HG02798 (cell line): ENCODE measurements at regions not wholly inside any gene's neighbourhood (a gene's known extent, or its start where the extent isn't known, plus 50 kb on each side); places are given as distances from the start of the nearest gene placed in this dataset.
"Not testable (repeated sequence)": the region's sequence is repeated elsewhere in the genome, so short reads cannot be mapped to it uniquely, and the experiment has no call there.

ENCODE experiments used
- ATAC-seq: cut with Tn5 transposase; IDR thresholded peaks from one replicate; pipeline ENCODE4 v1.9.1; 2021; ENCODE audit warnings: mild to moderate bottlenecking; ENCODE audit not compliant: unreplicated experiment, poor library complexity

DNA sequence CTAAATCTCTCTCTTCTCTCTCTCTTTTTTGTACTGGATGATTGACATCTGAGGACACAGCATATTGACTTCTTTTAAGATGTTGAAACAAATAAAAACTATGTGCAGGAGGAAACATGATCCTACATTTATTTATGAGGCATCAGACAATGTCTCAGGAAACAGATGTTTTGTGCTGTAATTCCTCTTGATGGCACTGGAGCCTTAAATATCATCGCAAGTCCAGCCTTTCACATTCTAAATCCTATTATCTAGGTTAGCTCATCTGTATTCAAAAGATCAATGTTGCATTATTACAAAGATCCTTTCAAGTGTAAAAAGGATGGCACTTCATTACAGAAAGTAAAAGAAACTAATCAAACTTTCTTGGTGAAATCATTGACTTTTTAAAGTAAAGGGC is 63.9 kb downstream of the MAT2B start:
- no peak for ATAC-seq

- no peak for ATAC-seq
Observed at GRCh38 chr5:163571744-163572143, 66.3 kb downstream of the MAT2B start.

DNA sequence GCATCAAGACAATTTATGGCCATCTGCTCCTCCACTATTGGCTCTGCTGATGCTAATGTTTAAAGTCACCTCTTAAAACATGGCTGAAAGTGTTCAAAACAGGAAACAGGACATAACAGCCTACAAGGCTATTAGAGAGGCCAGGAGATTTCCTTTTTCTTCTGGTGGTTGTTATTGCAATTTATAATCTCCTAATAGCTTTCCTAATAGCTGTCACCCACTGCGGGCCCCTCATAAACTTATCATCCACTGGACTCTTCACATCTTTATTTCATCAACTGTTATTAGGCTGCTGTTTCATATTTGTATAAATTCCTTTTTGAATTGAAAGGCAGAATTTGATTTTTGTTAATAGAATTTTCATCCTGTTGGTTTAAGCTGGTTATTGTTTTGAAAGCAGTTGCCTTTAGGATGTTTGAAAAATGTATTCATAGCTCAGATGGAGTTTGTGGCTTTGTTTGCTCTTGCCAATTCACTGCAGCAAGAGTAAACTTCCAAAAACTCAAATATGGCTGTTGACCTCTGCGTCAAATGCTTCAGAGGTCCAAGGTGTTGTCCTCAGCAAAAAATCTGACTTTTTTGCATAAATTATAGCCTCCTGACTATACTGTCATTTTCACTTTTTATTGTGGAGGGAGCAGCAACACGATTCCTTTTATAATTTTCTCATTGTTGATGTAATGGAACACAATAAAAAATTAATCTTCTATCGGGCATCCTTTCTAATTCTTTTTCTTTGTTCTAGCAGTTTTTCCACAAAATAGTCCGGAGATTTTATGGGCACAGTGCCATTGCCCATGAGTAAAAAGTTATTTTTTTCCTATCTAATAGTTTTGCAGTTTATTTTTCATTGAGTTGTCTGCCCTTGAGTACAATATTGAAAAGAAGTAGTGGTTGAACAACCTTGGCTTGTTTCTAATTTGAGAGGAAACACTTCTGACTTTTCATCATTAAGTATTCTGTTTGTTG is 69.3 kb downstream of the MAT2B start:
- no peak for ATAC-seq

GRCh38 chr5:163578652-163579051 is 73.2 kb downstream of the MAT2B start:
- ATAC-seq = no peak

DNA sequence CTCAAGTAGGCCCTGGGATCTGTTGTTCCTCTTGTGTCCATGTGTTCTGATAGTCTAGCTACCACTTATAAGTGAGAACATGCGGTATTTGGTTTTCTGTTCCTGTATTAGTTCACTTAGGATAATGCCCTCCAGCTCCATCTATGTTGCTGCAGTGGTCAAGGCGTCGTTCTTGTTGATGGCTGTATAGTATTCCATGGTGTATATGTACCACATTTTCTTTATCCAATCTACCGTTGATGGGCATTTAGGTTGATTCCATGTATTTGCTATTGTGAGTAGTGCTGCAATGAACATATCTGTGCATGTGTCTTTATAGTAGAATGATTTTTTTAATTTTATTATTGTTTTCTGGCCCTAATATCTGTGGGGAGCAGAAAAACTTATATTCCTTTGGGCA is 74.3 kb downstream of the MAT2B start:
- ATAC-seq = no peak

DNA sequence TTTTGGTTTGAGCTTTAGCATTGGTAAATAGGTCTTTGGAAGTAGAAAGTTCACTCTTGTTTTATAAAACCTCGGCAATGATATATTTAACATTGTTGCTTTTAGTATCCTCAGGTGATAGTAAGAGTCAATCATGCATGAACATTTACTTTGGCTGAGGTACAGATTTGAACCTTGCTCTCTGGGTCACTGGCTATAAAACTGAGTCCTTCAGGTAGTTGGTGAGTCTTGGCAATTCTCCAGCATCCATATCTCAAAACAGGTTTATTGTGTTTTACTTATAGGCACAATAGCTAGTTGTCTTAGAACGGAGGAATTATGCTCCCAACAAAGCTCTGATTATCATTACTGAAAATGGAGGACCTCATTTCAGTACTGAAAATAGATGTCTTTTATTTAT is 75.1 kb downstream of the MAT2B start:
- no peak for ATAC-seq

DNA sequence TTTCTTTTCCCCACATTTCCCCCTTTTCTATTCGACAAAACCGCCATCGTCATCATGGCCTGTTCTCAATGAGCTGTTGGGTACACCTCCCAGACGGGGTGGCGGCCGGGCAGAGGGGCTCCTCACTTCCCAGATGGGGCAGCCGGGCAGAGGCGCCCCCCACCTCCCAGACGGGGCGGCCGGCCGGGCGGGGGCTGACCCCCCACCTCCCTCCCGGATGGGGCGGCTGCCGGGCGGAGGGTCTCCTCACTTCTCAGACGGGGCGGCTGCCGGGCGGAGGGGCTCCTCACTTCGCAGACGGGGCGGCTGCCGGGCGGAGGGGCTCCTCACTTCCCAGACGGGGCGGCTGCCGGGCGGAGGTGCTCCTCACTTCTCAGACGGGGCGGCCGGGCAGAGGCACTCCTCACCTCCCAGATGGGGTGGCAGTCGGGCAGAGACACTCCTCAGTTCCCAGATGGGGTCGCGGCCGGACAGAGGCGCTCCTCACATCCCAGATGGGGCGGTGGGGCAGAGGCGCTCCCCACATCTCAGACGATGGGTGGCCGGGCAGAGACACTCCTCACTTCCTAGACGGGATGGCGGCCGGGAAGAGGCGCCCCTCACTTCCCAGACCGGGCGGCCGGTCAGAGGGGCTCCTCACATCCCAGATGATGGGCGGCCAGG is 78.2 kb downstream of the MAT2B start:
- not testable (repeated sequence) for ATAC-seq

- ATAC-seq = no peak
Observed at GRCh38 chr5:163585206-163585605, 79.8 kb downstream of the MAT2B start.

DNA sequence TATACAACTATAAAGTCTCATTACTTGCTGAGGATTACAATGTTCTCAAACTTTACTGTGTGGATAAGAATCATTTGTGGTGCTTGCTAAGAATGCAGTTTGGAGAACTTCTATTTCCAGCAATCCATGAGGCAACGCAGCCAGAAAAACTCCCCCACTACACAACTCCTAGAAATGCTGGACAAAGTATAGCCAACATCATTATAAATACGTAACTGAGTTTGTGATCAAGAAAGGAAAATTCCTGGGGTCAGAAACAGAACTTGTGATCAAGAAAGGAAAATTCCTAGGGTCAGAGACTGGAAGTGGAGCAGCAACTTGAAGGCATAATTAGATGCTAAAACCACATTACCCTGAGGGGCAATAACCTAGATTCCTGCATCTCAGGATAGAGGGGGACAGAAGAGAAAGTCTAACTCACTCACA is 81.1 kb downstream of the MAT2B start:
- no peak for ATAC-seq

DNA sequence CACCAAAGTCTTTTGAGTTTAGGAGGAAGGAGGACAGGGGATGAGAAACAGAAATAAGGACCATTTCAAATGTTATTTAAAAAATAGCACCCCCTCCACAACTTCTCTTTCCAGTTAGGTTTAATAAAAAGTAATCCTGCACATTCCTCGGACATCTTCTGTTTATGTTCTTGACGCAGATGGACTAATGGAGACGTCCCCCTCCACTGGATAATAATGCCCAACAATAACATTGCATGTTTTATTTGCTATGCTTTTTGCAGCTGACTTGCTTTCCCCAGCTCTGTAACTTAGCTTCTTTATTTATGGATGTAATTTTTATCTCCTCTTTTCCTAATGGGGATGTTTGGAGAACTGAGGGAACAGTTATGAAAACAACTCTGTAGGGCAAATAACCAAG is 89.5 kb downstream of the MAT2B start:
- ATAC-seq = no peak

- no peak for ATAC-seq
Observed at GRCh38 chr5:163595932-163596607, 90.7 kb downstream of the MAT2B start.

- ATAC-seq = no peak
Observed at GRCh38 chr5:163596608-163597315, 91.3 kb downstream of the MAT2B start.

- no peak for ATAC-seq
Observed at GRCh38 chr5:163604013-163604412, 98.6 kb downstream of the MAT2B start.

- no peak for ATAC-seq
Observed at GRCh38 chr5:163607256-163607655, 101.8 kb downstream of the MAT2B start.

GRCh38 chr5:163608621-163609020 is 103.2 kb downstream of the MAT2B start:
- ATAC-seq = no peak

- no peak for ATAC-seq
Observed at GRCh38 chr5:163609910-163610309, 104.5 kb downstream of the MAT2B start.

DNA sequence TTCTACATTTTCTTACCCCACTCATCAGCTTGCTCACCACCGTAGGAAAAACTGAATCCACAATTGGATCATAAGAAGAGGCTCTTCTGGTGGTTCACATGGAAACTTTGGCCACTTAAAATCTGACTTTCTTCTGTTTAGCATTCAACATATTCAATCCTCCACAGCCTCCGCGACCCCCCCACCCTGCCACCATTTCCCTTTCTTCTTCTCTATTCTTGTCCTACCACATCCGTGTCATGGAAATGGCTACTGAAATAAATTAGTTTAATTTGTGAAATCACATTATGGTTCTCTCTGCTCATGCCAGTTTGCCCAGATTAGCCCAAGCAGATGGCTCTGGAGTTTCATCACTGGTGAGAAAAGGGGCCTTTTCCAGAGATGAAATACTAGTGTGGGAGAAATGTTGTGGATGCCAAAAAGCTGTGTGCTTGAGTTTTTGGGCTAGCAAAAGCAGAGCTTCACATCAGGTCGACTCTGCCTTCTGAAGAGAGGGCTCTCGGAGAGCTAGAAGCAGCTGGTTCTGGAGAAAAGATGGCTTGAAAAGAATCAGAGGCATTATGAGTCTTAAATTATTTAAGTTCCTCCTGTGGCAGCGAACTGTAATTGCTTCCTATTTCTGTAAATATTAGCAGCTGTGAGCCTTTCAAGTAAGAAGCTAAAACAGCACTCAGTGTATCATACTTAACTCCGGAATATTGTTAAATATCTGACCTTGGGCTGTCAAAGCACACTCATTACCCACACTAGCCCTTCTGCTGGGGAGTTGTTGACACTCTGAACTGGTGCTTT is 107.1 kb downstream of the MAT2B start:
- no peak for ATAC-seq

DNA sequence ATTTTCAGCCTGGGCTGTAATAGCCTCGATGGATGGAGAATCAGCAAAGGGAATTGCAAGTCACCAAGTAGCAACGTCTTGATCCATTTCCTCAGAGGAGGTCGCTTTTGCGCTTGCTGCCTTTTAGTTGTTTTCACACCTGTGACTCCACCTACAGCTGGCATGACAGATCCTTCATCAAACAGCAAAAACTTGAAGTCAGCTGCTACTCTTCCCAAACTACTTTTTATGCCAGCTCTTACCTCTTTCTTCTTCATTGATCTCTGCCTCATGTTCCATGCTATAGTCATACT is 107.7 kb downstream of the MAT2B start:
- no peak for ATAC-seq

- ATAC-seq = no peak
Observed at GRCh38 chr5:163614787-163615186, 109.4 kb downstream of the MAT2B start.
